Sigmoid colon (tissue), 6 donors: ENCODE measurements at regions not wholly inside any gene's neighbourhood (a gene's known extent, or its start where the extent isn't known, plus 50 kb on each side); places are given as distances from the start of the nearest gene placed in this dataset.

ENCODE experiments used
- DNase-seq: peaks from one replicate; pipeline ENCODE4 v3.0.0-alpha.2; 2019
- H3K27ac ChIP-seq, 4 donors: fragments of 200-600 bp; sonication (generic); one replicate each; pipeline ENCODE4 v1.5.1; 2016 to 2019; ENCODE audit warnings: mild to moderate bottlenecking in 1 of 4
- H3K27me3 ChIP-seq, 3 donors: fragments of 200-600 bp; sonication (generic); one replicate each; pipeline ENCODE4 v1.5.1; 2019; ENCODE audit warnings: mild to moderate bottlenecking in 1 of 3
- H3K36me3 ChIP-seq, 4 donors: fragments of 200-600 bp; sonication (generic); one replicate each; pipeline ENCODE4 v1.5.1; 2016 to 2019
- H3K4me1 ChIP-seq, 4 donors: fragments of 200-600 bp; sonication (generic); one replicate each; pipeline ENCODE4 v1.5.1; 2017 to 2019
- H3K4me3 ChIP-seq, 4 donors: fragments of 200-600 bp; sonication (generic); one replicate each; pipeline ENCODE4 v1.5.1; 2017 to 2019; ENCODE audit warnings: mild to moderate bottlenecking in 2 of 4, moderate library complexity in 1 of 4
- H3K9me3 ChIP-seq, 4 donors: fragments of 200-600 bp in 3 of 4; sonication (generic) in 3 of 4; one replicate each; pipeline versions ENCODE4 v1.5.1 to v1.6.1; 2013 to 2019
- CTCF ChIP-seq, 4 experiments: fragments of 450-650 bp in 3 of 4; fragments of 200-600 bp in 1 of 4; IDR thresholded peaks; one replicate each; pipeline ENCODE4 v1.5.1; 2016 to 2019; ENCODE audit warnings: antibody characterized with exemption in 4 of 4, mild to moderate bottlenecking in 3 of 4, moderate library complexity in 2 of 4
- EP300 ChIP-seq, 4 donors: sonication (generic); formaldehyde crosslinking; IDR thresholded peaks; one replicate each; pipeline ENCODE4 v1.6.1; 2017; ENCODE audit warnings: antibody characterized with exemption in 4 of 4
- POLR2A ChIP-seq, 2 donors: fragments of 450-650 bp; IDR thresholded peaks; one replicate each; pipeline ENCODE4 v1.6.1; 2016; ENCODE audit warnings: antibody characterized with exemption in 2 of 2, mild to moderate bottlenecking in 2 of 2, moderate library complexity in 2 of 2
- POLR2AphosphoS5 ChIP-seq, 4 donors: sonication (generic); formaldehyde crosslinking; IDR thresholded peaks; one replicate each; pipeline ENCODE4 v1.6.1; 2017; ENCODE audit warnings: antibody characterized with exemption in 4 of 4
- WGBS, 2 donors: extraction: QIAGEN DNeasy Blood & Tissue Kit; methylation state at CpG; one replicate each; pipeline ENCODE4 v1.1.7; 2013; 5-methylcytosine and 5-hydroxymethylcytosine counted together
- intact Hi-C: fragments of 100-400 bp; cut with DNase I; formaldehyde crosslinking; loops from one replicate; pipeline ENCODE4 v1.15.1; 2023
- donor health status: healthy with polysubstance abuse.
- donor health status: healthy.

GRCh38 chr12:98253207-98254037 lies 262.0 kb upstream of the TMPO start:
- intact Hi-C loops: no loop called here
- H3K9me3 ChIP-seq: no peaks in the 10 kb centered on the region
- H3K27ac ChIP-seq: no peak overlapping the region
- H3K36me3 ChIP-seq: no peaks in the 10 kb centered on the region
- H3K27me3 ChIP-seq: no peaks in the 10 kb centered on the region
- TF ChIP-seq CTCF (IDR thresholded peaks at IDR 0.05) (no peak), POLR2A (IDR thresholded peaks at IDR 0.05) (no peak), EP300 (IDR thresholded peaks at IDR 0.05) (no peak), POLR2AphosphoS5 (IDR thresholded peaks at IDR 0.05) (no peak)
- H3K4me1 ChIP-seq: no peaks in the 10 kb centered on the region
- no peak for DNase-seq
- 11 to 44% methylated on average over 7 of the region's 7 CpGs for WGBS, 2 donors
- H3K4me3 ChIP-seq: no peak overlapping the region

GRCh38 chr12:98256830-98257229 lies 258.6 kb upstream of the TMPO start:
- no peaks in the 10 kb centered on the region for H3K9me3 ChIP-seq
- TF ChIP-seq POLR2AphosphoS5 (IDR thresholded peaks at IDR 0.05) (no peak), CTCF (IDR thresholded peaks at IDR 0.05) (no peak), EP300 (IDR thresholded peaks at IDR 0.05) (no peak), POLR2A (IDR thresholded peaks at IDR 0.05) (no peak)
- no peaks in the 10 kb centered on the region for H3K36me3 ChIP-seq
- H3K4me1 ChIP-seq: no peaks in the 10 kb centered on the region
- intact Hi-C loops: no loop called here
- H3K27ac ChIP-seq: no peak overlapping the region
- DNase-seq: no peak
- 90 to 95% methylated on average over 1 of the region's 1 CpG for WGBS, 2 donors
- H3K4me3 ChIP-seq: no peak overlapping the region
- no peaks in the 10 kb centered on the region for H3K27me3 ChIP-seq

GRCh38 chr12:98259693-98260092 lies 255.7 kb upstream of the TMPO start:
- no peaks in the 10 kb centered on the region for H3K36me3 ChIP-seq
- no peaks in the 10 kb centered on the region for H3K4me1 ChIP-seq
- H3K4me3 ChIP-seq: no peak overlapping the region
- TF ChIP-seq EP300 (IDR thresholded peaks at IDR 0.05): no peak
- TF ChIP-seq POLR2AphosphoS5 (IDR thresholded peaks at IDR 0.05): no peak
- H3K27ac ChIP-seq: no peak overlapping the region
- WGBS, 2 donors: 61 to 67% methylated on average over 5 of the region's 5 CpGs
- H3K9me3 ChIP-seq: no peaks in the 10 kb centered on the region
- no peaks in the 10 kb centered on the region for H3K27me3 ChIP-seq
- intact Hi-C loops: no loop called here
- no peak for DNase-seq

- DNase-seq: no peak
- Histone ChIP-seq H3K27me3 (no peaks in the 10 kb centered on the region), H3K4me3 (no peak overlapping the region), H3K27ac (no peak overlapping the region), H3K36me3 (no peaks in the 10 kb centered on the region), H3K4me1 (no peaks in the 10 kb centered on the region), H3K9me3 (no peaks in the 10 kb centered on the region)
- 65 to 73% methylated on average over 5 of the region's 5 CpGs for WGBS, 2 donors
- intact Hi-C loops: no loop called here
- TF ChIP-seq EP300 (IDR thresholded peaks at IDR 0.05) (no peak), POLR2A (IDR thresholded peaks at IDR 0.05) (no peak), CTCF (IDR thresholded peaks at IDR 0.05) (no peak), POLR2AphosphoS5 (IDR thresholded peaks at IDR 0.05) (no peak)
These were observed 255.1 kb upstream of the TMPO start for GRCh38 chr12:98260276-98260675.

- H3K4me3 ChIP-seq: no peak overlapping the region
- no peaks in the 10 kb centered on the region for H3K4me1 ChIP-seq
- 70 to 75% methylated on average over 6 of the region's 6 CpGs for WGBS, 2 donors
- DNase-seq: no peak
- intact Hi-C loops: no loop called here
- peaks cover 0 to 3% (median 0%) of the 10 kb centered on the region in 4 donors for H3K9me3 ChIP-seq
- TF ChIP-seq POLR2A (IDR thresholded peaks at IDR 0.05) (no peak), EP300 (IDR thresholded peaks at IDR 0.05) (no peak), CTCF (IDR thresholded peaks at IDR 0.05) (no peak), POLR2AphosphoS5 (IDR thresholded peaks at IDR 0.05) (no peak)
- H3K27me3 ChIP-seq: no peaks in the 10 kb centered on the region
- no peaks in the 10 kb centered on the region for H3K36me3 ChIP-seq
- H3K27ac ChIP-seq: no peak overlapping the region
These were observed 252.5 kb upstream of the TMPO start for GRCh38 chr12:98262902-98263301.
